Ovary (tissue), 3 donors: ENCODE measurements at regions not wholly inside any gene's neighbourhood (a gene's known extent, or its start where the extent isn't known, plus 50 kb on each side); places are given as distances from the start of the nearest gene placed in this dataset.

Experiments used
- CTCF ChIP-seq, 3 donors: fragments of 450-650 bp in 2 of 3; fragments of 200-600 bp in 1 of 3; IDR thresholded peaks; one replicate each; pipeline versions ENCODE4 v1.5.1 to v1.8.0; 2016 to 2022; ENCODE audit warnings: antibody characterized with exemption in 3 of 3, mild to moderate bottlenecking in 1 of 3
- EP300 ChIP-seq: sonication (generic); formaldehyde crosslinking; IDR thresholded peaks from one replicate; pipeline ENCODE4 v1.6.1; 2017; ENCODE audit warnings: antibody characterized with exemption
- POLR2A ChIP-seq: fragments of 450-650 bp; IDR thresholded peaks from one replicate; pipeline ENCODE4 v1.6.1; 2017; ENCODE audit warnings: antibody characterized with exemption, mild to moderate bottlenecking, moderate library complexity
- donor health status: DM: no; HTN: no; CAD: no.

DNA sequence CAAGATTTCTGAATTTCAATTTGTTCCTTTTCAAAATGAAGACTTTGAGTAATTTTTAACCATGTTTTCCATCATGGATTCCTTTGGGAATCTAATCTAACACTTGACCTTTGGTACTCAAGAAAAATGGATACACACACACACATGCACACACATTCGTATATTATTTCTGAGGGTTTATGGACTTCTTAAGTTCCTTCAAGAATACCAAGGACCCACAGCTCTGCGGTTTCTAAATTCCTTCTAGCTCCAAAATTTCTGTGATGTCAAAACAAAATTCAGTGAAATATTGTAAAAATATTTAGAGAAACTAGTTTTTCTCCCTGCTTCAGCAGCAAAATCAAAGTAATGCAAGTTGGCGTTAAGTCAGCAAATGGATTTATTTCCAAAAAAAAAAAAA, 98.3 kb upstream of the FAM13C start:
- TF ChIP-seq EP300: no peak
- no peak for TF ChIP-seq POLR2A
- no peak for TF ChIP-seq CTCF (IDR thresholded peaks at IDR 0.05)
